ENCODE measurements at regions not wholly inside any gene's neighbourhood (a gene's known extent, or its start where the extent isn't known, plus 50 kb on each side); places are given as distances from the start of the nearest gene placed in this dataset.
"Not testable (repeated sequence)": the region's sequence is repeated elsewhere in the genome, so short reads cannot be mapped to it uniquely, and the experiment has no call there.

GRCh38 chr5:166553778-166554177, 1737.7 kb upstream of the WWC1 start:
- DNase-seq (ENCODE audit: low read depth, low spot score) = no peak

GRCh38 chr5:166561759-166562158, 1729.7 kb upstream of the WWC1 start:
- no peak for DNase-seq (ENCODE audit: low read depth, low spot score)

- DNase-seq (ENCODE audit: low read depth, low spot score) = no peak
Measured at GRCh38 chr5:166562246-166562645, 1729.2 kb upstream of the WWC1 start.

- DNase-seq (ENCODE audit: low read depth, low spot score) = no peak
Measured at GRCh38 chr5:166566725-166567124, 1724.7 kb upstream of the WWC1 start.

- DNase-seq (ENCODE audit: low read depth, low spot score) = no peak
Measured at GRCh38 chr5:166570865-166571264, 1720.6 kb upstream of the WWC1 start.

- no peak for DNase-seq (ENCODE audit: low read depth, low spot score)
Measured at GRCh38 chr5:166571668-166572067, 1719.8 kb upstream of the WWC1 start.

GRCh38 chr5:166576323-166576722, 1715.1 kb upstream of the WWC1 start:
- DNase-seq (ENCODE audit: low read depth, low spot score) = no peak

GRCh38 chr5:166581826-166582225, 1709.6 kb upstream of the WWC1 start:
- DNase-seq (ENCODE audit: low read depth, low spot score) = peak; percentile 82

- DNase-seq (ENCODE audit: low read depth, low spot score) = peak; percentile 3
Measured at GRCh38 chr5:166582416-166582815, 1709.0 kb upstream of the WWC1 start.

GRCh38 chr5:166594567-166594966, 1696.9 kb upstream of the WWC1 start:
- no peak for DNase-seq (ENCODE audit: low read depth, low spot score)

- DNase-seq (ENCODE audit: low read depth, low spot score) = no peak
Measured at GRCh38 chr5:166595274-166595951, 1696.0 kb upstream of the WWC1 start.

- DNase-seq (ENCODE audit: low read depth, low spot score) = no peak
Measured at GRCh38 chr5:166596043-166596442, 1695.4 kb upstream of the WWC1 start.

- no peak for DNase-seq (ENCODE audit: low read depth, low spot score)
Measured at GRCh38 chr5:166602271-166602670, 1689.2 kb upstream of the WWC1 start.

- DNase-seq (ENCODE audit: low read depth, low spot score) = no peak
Measured at GRCh38 chr5:166617507-166617906, 1673.9 kb upstream of the WWC1 start.

- no peak for DNase-seq (ENCODE audit: low read depth, low spot score)
Measured at GRCh38 chr5:166618526-166618925, 1672.9 kb upstream of the WWC1 start.

GRCh38 chr5:166624573-166624972, 1666.9 kb upstream of the WWC1 start:
- peak; percentile 22 for DNase-seq (ENCODE audit: low read depth, low spot score)

- peak; percentile 44 for DNase-seq (ENCODE audit: low read depth, low spot score)
Measured at GRCh38 chr5:166625210-166625865, 1666.1 kb upstream of the WWC1 start.

GRCh38 chr5:166637295-166637694, 1654.2 kb upstream of the WWC1 start:
- no peak for DNase-seq (ENCODE audit: low read depth, low spot score)

GRCh38 chr5:166639151-166639550, 1652.3 kb upstream of the WWC1 start:
- DNase-seq (ENCODE audit: low read depth, low spot score) = peak; percentile 7

- DNase-seq (ENCODE audit: low read depth, low spot score) = not testable (repeated sequence)
Measured at GRCh38 chr5:166640136-166640535, 1651.3 kb upstream of the WWC1 start.

GRCh38 chr5:166648736-166649135, 1642.7 kb upstream of the WWC1 start:
- no peak for DNase-seq (ENCODE audit: low read depth, low spot score)

GRCh38 chr5:166649676-166650075, 1641.8 kb upstream of the WWC1 start:
- no peak for DNase-seq (ENCODE audit: low read depth, low spot score)

- no peak for DNase-seq (ENCODE audit: low read depth, low spot score)
Measured at GRCh38 chr5:166651234-166651633, 1640.2 kb upstream of the WWC1 start.
